ENCODE measurements at regions not wholly inside any gene's neighbourhood (a gene's known extent, or its start where the extent isn't known, plus 50 kb on each side); places are given as distances from the start of the nearest gene placed in this dataset.

DNA sequence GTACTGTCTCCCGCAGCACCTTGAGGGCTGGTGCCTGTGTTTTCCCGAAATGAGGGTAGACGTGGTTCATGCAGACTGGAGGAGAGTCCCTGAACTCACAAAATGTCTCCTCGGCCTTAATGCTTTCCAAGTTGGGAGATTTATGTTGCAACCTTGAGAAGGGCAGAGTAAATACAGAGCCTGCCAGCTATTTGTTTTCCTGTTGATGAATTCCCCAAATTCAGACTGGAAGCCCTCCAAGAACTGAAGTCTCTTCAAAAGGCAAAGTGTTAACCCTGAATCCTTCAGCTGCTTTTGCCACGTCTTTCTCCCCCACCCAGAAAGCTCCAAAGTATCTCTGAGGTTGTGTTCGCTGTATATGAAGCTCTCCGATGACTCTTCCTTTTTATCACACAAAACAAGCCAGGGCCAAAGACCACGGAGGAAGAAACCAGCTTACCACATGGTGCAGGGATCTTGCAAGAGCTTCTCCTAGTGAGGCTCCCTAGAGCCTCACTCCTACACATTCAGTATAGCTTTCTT is 254.7 kb upstream of the NFE2L3 start:
- intact Hi-C loops (cut with micrococcal nuclease), result no loop called here

DNA sequence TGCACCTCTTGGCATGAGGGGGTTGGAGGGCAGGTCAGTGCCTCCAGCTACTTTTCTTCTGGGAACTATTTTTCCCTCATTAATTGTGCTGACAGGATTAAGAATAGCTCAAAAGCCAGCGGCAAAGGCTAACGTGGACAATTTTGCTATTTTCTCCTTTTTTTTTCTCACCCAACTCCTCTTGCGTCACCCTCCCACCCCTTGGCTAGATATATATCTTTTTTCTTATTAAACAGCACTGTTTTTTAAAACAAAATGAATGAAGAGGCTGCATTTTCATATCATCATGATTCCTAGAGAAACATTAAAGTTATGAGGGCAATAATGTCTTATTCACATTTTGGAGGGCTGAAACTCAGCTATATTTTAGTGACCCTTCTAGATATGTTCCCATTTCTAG is 251.8 kb upstream of the NFE2L3 start:
- intact Hi-C loops (cut with micrococcal nuclease), result no loop called here

DNA sequence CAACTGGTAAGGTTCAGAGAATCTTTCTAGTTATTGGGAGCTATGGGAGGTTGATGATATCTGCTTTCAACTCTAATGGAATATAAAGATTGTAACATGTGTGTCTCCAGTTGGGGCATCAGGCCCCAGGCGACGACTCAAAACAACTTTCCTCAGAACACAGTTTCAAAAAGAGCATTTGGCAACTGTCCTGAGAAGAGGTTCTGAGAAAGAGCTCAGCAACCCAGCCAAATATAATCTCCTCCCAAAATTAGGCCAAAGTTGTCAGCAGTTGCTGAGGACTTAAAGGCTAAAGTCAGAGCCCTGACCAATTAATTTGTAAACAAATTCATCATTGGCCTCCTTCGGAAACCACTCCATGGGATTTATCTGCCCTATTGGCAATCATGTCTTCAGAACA is 251.1 kb upstream of the NFE2L3 start:
- intact Hi-C loops (cut with micrococcal nuclease), result no loop called here

DNA sequence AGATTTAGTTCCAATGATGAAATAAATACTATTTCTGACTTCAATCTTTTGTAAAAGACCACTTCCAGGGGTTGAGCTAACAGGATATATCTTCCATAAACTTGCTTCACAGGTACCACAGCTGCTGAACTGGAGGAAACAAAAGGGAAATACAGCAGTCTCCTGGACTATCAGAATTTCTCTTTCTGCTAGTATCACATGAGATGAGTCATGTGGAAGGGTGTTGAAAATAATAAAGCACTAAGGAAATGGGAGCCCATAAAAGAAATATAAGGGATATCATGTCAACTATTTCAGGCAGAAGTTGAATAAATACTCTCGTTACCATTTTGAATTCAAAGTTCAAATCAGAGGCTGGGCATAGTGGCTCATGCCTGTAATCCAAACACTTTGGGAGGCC is 250.3 kb upstream of the NFE2L3 start:
- intact Hi-C loops (cut with micrococcal nuclease), result no loop called here

DNA sequence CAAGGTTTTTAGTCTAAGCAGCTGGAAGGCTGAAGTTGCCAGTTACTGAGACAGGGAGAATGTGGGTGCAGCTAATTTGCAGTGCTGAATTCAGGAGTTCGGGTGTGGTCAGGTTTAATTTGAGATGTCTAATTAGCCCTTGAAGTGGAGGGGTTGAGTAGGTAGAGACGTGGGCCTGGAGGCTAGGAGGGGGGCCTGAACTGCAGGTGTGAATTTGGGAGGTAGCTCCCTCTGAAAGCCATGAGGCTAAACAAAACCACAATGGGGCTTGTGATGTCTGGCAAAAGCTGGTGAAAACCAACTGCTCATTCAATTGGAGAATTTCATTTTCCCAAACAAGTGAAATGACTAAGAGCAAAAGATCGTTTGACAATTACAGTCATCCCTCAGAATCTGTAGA is 246.0 kb upstream of the NFE2L3 start:
- intact Hi-C loops (cut with micrococcal nuclease), result no loop called here

DNA sequence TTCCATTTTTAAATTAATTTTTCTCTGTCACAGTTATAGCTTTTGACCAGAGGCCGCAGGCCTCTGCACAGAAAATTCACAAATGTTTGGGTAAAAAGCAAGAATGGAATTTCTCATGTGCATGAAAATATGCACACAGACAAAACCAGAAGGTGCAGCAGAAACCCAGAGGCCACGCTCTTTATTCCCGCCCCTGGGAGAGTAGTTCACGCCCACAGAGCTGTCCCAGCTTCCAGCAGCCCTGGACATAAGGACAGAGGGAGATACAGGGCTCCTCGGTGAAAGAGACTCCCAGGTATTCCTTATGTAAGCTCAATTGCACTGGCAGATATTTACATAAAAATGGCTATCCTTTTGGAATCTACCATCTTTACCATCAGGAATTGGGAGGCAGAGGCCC is 245.2 kb upstream of the NFE2L3 start:
- intact Hi-C loops (cut with micrococcal nuclease), result no loop called here

DNA sequence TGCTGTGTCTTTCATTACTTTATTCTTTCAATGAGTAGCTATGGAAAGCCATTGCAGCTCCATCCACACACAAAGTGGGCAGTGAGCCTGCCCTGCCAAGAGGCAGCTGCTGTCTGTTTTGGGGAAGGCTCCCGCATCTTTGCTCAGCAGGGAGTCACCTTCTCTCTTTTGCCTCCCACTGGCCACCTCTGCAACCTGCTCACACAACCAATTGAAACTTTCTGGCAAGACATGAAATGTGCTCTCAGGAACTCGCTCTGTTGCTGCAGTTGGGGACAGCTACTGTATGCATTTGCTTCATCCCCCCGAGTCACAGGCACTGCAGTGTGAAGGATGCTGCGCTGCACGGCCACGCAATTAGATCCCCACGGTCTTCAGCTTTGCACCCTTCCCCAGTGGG is 244.8 kb upstream of the NFE2L3 start:
- intact Hi-C loops (cut with micrococcal nuclease), result no loop called here

DNA sequence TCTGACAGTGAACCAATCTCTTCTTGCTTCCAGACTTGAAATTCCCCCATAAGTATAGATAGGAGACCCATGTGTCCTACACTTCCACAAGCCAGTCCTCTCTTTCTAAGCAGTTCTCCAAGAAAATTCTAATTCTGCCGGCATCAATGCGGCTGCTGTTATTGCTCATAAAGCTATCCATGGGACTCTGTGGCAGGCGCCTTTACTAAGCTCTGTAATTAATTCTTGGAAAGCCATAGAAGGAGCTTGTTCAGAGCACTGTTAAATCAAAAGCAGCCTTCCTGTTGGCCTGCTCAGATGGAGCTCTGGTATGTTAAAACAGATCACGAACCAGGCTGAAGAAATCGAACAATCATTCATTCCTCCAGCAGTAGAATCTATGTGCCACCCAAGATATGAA is 244.3 kb upstream of the NFE2L3 start:
- intact Hi-C loops (cut with micrococcal nuclease), result no loop called here

DNA sequence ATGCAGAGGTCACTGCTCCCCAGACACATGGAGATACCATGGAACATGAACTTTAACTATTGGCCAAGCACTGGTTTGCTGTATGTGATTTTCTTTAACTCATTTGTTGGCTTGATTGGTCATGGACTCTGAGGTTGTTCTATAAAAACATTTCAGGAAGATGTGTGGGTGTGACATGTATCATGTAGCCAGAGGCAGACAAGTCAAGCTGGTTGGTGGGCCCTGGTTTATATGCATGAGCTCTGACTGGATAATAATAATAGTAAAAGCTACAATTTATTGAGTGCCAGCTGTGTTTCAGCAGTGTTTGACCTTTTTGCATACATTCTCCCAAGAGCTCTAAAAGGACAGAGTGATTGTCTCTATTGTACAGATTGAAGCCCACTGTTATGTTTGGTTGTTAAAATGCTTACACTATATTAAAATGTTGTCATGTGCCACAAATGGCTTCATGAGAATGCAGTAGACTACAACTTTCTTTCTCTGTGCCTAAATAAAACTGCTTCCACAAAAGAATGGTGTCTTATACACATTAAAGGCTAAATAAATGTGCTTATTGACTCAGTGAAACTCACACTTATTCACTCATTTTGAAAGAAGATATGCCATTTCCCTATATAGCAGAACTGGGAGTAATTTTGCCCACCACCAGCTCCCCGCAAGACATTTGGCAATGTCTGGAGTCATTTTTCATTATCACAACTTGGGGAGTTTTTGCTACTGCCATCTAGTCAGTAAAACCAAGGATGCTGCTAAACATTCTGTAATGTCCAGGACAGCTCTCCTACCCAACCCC is 243.6 kb upstream of the NFE2L3 start:
- intact Hi-C loops (cut with micrococcal nuclease), result no loop called here

DNA sequence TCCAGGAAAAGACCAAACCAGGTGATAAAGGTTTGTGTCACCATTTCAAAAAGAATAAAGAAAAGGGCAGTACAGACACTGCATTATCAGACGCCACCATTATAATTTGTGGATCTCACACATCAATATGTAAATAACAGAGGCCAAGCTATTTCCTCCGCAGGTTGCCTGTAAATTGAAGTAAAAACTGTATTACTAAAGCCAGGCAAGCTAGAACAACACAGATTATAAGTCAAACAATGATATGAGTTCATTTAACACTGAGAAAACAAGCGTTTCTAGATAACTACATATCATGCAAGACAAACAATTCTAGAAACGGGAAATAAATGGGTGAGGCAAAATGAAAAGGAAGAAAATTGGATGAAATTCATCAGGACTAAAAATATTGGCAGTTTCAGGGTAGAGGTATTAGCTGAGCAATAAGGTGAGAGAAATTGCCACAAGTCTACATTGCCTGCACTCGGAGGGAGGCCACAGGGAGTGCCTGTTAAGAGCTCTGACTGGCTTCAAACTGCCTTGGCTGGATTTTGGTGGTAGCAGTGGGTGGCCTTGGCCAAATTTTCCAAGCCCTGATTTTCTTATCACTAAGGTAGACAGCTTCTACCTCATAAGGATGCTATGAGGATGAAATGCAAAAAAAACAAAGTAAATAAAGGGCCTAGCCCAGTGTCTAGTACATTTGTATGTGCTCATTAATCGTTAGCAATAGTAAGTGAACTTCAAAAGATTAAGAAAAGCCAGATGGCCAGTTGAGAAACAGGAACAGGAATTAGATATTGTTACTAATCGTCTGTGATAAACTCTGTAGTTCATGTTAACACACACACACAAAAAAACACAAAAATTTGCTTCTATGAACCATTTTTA is 240.0 kb upstream of the NFE2L3 start:
- intact Hi-C loops (cut with micrococcal nuclease), result no loop called here

DNA sequence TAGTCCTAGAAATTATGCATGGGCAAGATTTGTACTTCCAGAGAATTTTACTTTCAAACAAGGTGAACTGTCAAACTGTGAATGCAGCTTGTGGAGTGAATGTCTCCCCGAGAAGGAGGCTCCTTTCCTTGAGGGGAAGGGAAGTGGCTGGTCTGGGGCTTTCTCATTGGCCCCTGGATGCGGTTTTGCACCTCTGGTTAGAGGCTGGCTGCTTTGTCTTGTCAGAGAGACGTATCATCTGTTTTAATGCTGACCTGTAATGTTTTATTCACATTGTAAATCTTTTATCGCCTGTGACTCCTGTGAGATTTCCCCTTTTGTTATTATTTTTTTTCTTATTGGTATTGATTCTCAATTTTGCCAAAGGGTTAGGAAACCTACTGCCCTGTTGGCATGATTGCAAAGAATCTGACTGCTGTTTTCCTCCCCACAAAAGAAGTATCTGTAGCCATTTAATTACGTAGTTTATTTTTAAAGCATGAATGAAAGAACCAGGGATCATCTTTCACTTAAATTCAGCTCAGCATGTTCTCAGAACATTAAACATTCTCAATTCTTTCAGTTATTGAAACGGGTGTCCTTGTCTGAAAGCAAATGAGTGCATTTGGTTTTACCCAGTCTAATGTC is 238.3 kb upstream of the NFE2L3 start:
- intact Hi-C loops (cut with micrococcal nuclease), result no loop called here

DNA sequence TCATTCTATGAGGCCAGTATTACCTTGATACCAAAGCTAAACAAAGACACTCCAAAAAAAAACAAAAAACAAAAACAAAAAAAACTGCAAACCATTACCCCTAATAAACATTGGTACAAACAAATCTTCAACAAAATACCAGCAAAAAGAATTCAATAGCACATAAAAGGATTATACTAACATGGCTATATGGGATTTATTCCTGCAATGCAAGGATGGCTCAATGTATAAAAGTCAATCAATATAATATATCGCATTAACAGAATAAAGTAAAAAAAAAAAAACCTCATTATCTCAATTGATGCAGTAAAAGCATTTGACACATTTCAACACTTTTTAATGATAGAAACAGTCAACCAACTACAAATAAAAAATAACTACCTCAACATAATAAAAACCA is 233.3 kb upstream of the NFE2L3 start:
- intact Hi-C loops (cut with micrococcal nuclease), result no loop called here

DNA sequence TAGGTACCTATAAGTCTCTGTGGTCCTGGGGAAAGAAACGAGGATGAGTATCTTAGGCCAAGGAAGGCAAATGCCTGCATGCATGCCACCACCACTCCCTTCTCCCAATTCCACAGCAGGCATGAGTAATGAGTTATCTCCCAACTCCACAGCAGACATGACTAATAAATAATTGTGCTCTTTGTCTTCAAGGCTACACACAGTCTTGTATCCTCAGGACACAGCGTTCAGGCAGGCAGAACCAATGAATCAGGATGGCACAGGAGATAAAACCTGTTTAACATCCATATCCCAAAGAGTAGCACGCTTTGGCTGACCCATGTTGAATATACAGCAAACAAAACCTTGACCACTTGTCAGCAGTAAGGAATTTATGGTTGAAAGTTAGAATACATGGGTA is 229.7 kb upstream of the NFE2L3 start:
- intact Hi-C loops (cut with micrococcal nuclease), result no loop called here

DNA sequence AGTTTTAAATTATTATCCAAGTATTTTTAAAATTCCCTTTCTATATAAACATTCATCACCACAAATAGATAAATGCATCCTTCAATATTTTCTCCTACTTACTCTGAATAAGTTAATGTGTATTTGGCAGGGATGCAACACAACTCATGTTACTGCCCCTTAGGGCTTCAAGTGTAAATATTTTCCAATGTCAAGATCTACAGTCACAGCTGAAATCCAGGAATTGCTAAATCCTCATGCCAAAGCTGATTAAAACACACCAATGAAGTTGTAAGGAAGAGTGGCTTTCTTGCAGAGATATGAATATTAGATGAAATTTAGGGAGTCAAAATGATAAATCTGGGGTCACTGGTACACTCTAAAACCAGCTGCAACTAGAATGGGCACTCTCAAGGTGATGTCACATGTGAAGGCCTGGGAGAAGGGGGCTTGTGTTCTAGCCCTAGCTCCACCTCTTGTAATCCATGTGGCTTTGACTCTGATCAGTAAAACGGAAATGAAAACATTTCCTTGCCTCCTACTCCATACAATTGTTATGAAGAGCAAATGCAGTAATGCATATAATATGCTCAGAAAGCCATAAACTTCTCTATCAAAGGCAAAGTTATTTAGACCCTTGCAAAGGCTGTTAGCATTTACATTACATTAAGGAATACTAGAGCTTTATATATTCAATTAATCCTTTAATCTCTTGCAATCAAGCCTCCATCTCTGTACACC is 228.1 kb upstream of the NFE2L3 start:
- intact Hi-C loops (cut with micrococcal nuclease), result no loop called here

DNA sequence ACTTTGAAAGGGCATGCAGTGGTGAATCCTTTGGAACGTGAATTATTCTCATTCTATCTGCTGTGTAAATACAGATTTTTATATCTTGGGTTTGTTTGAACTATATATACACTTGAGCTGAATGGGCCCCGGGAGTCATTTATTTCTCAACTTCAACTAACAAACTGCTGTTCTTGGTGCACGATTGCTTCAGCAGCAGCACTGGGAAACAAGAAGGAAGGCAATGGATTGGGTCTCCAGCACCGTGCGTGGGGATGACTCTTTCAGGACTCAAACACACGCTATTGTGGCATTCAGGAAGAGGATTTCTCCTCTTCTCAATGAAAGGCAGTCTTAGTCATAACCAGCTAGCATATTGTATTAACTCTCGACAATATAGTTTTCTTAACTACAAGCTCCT is 226.0 kb upstream of the NFE2L3 start:
- intact Hi-C loops (cut with micrococcal nuclease), result no loop called here

DNA sequence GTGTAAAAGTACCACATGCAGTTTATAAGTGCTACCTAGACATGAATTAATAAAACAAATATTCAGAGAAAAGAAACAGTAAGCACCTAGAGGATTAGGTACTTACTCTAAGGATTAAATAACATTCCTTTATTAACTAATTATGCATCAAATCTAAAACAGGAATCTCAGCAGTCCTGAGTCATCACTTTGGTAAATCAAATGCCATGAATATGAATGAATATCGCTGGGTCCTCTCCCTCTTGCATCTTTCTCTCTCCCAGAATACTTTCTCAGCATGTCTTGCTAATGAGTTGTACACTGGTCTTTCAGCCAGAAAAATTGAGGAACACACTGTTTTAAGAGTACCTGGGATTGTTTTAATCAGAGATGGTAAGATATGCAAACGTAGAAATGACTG is 225.5 kb upstream of the NFE2L3 start:
- intact Hi-C loops (cut with micrococcal nuclease), result no loop called here

DNA sequence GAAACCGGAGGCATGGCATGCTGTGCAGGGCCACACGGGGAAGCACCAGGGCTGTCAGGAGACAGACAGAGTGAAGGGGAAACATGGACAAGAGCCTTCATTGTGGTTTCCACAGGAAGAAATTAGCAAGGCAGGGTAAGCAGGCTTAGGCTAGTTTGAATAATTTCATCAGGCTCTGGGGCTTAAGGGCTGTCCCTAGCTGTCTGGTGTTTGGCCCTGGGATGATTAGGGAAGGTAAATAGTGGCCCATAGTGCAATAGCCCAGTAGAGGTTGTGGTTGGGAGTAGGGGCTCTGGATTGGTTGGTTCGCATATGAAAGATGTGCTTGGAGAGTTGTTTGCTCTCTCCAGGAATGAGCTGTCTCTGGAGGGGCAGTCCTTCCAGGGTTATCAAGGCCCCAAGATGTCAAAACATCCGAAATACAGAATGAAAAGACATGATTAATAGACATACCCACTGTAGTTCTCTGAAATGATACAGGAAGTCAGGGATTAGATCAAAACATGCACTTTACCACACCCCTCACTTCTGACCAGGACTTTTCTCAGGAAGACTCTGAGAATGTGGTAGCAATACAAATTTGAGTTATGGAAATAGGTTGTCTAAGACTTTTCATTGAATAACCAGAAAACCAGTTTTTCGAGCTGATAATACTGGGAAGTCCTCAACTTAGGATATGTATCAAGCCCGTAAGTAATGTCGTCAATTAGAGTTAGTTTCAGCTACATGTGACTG is 224.9 kb upstream of the NFE2L3 start:
- intact Hi-C loops (cut with micrococcal nuclease), result no loop called here

DNA sequence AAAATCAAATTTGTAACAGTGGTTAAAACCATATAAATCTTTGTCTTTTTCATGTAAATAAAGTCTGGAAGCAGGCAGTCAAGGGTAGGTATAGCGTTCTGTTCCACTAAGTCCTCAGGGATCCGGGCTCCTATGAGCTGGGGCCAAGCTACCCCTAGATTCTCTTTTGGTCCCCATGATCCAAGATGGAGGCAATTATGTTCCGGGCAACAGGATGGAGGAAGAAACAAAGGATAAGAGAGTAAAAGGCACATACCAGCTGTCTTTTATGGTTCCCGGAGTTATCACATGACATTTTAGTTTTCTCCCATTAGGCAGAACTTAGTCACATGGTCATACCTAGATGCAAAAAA is 224.4 kb upstream of the NFE2L3 start:
- intact Hi-C loops (cut with micrococcal nuclease), result no loop called here

DNA sequence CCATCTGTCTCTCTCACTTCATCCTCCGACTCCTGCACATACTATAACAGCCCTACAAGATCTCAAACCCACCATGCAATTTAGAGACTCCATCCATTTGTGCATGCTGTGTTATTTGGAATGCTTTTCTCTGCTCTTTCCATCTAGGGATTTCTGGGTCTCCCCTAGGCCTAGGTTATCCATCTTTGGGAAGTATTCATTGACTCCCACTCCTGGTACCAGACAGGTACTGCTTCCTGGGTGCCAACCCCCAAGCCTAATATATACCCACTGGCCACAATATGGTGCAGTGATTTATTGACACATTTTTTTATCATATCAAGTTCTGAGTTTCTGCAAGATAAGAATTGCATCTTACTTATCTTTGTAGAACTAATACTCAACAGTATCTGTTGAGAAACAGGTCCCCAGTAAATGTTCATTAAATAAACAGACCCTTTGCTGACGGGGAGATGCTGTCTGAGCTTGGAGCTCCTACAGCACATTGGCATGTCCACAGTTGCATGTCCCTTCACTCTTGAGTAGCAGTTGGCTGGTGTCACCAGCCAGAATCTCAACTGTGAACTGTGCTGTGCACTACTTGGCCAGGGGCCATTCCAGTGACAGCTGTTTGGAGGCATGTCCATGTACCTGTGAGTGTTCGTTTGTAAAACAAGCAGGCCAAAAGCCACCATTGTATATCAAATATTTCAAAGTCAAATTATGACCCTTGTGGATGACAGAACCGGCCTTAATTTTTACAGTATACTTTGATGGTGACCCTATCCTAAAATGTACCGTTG is 223.3 kb upstream of the NFE2L3 start:
- intact Hi-C loops (cut with micrococcal nuclease), result no loop called here

DNA sequence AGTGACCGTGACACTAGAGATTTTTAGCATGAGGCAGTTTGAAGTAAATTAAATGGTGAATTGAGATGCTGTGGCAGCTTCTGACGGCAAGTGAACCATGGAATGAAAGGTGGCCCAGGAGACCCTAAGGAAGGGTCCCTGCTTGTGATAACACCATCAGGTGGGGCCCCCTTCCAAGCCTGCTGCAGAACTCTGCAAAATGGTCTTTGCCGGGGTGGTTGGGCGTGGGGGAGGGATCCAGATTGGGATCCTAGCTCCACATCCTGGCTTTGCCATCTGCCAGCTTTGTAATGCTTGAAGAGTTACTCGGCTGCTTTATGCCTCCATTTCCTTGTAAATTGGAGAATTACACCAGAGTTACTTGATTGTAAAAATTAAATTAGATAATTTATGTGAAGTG is 222.6 kb upstream of the NFE2L3 start:
- intact Hi-C loops (cut with micrococcal nuclease), result no loop called here

All from T-helper 1 cell treated with Interleukin-12 subunit alpha and Interleukin-12 subunit beta and Interleukin-4 antibody, amounts not matched to agents 30 ng/mL and 1 ng/mL, for 36 hours (primary cell).